GM18867 (cell line): ENCODE measurements at regions not wholly inside any gene's neighbourhood (a gene's known extent, or its start where the extent isn't known, plus 50 kb on each side); places are given as distances from the start of the nearest gene placed in this dataset.

ENCODE experiments used
- ATAC-seq: cut with Tn5 transposase; IDR thresholded peaks from one replicate; pipeline ENCODE4 v1.9.1; 2021; ENCODE audit warnings: mild to moderate bottlenecking, moderate library complexity; ENCODE audit not compliant: unreplicated experiment

GRCh38 chr3:99016452-99016851 is 115.0 kb upstream of the DCBLD2 start:
- ATAC-seq, result no peak

- ATAC-seq, result no peak
Measured at GRCh38 chr3:99013777-99014315, 112.4 kb upstream of the DCBLD2 start.

GRCh38 chr3:99013077-99013476 is 111.6 kb upstream of the DCBLD2 start:
- ATAC-seq, result no peak

- peak; percentile 95 for ATAC-seq
Measured at GRCh38 chr3:99012051-99012450, 110.6 kb upstream of the DCBLD2 start.

GRCh38 chr3:99009851-99010250 is 108.4 kb upstream of the DCBLD2 start:
- no peak for ATAC-seq

GRCh38 chr3:99006686-99007085 is 105.2 kb upstream of the DCBLD2 start:
- no peak for ATAC-seq

GRCh38 chr3:98999675-99000074 is 98.2 kb upstream of the DCBLD2 start:
- peak; percentile 70 for ATAC-seq

- ATAC-seq, result no peak
Measured at GRCh38 chr3:98994128-98994762, 92.8 kb upstream of the DCBLD2 start.

GRCh38 chr3:98991393-98991792 is 89.9 kb upstream of the DCBLD2 start:
- no peak for ATAC-seq

GRCh38 chr3:98990657-98991056 is 89.2 kb upstream of the DCBLD2 start:
- no peak for ATAC-seq

GRCh38 chr3:98986073-98986472 is 84.6 kb upstream of the DCBLD2 start:
- ATAC-seq, result no peak

GRCh38 chr3:98985431-98985830 is 83.9 kb upstream of the DCBLD2 start:
- ATAC-seq, result no peak

GRCh38 chr3:98984024-98984423 is 82.5 kb upstream of the DCBLD2 start:
- no peak for ATAC-seq

- no peak for ATAC-seq
Measured at GRCh38 chr3:98982351-98982750, 80.9 kb upstream of the DCBLD2 start.

- ATAC-seq, result peak; percentile 86
Measured at GRCh38 chr3:98980915-98981596, 79.6 kb upstream of the DCBLD2 start.

- no peak for ATAC-seq
Measured at GRCh38 chr3:98979296-98979695, 77.8 kb upstream of the DCBLD2 start.

GRCh38 chr3:98978068-98978811 is 76.7 kb upstream of the DCBLD2 start:
- ATAC-seq, result no peak

- peak; percentile 38 for ATAC-seq
Measured at GRCh38 chr3:98977520-98977919, 76.0 kb upstream of the DCBLD2 start.

GRCh38 chr3:98974442-98974841 is 72.9 kb upstream of the DCBLD2 start:
- ATAC-seq, result no peak

GRCh38 chr3:98972720-98973119 is 71.2 kb upstream of the DCBLD2 start:
- ATAC-seq, result no peak

GRCh38 chr3:98972155-98972554 is 70.7 kb upstream of the DCBLD2 start:
- ATAC-seq, result no peak

- no peak for ATAC-seq
Measured at GRCh38 chr3:98971169-98971681, 69.7 kb upstream of the DCBLD2 start.
